Adipocyte (in vitro differentiated cells): ENCODE measurements at regions not wholly inside any gene's neighbourhood (a gene's known extent, or its start where the extent isn't known, plus 50 kb on each side); places are given as distances from the start of the nearest gene placed in this dataset.
A peak's percentile ranks its signal among the peaks of the same experiment; 100 is the strongest.

Source experiments
- DNase-seq: peaks from one replicate; pipeline ENCODE4 v3.0.0-alpha.2; 2015; ENCODE audit warnings: low read depth
- H3K27me3 ChIP-seq: replicated peaks from 2 replicates; pipeline ENCODE4 v1.7.0; 2013; ENCODE audit warnings: mild to moderate bottlenecking, low read length, moderate library complexity; ENCODE audit not compliant: control insufficient read depth, insufficient read depth
- H3K36me3 ChIP-seq: 2 replicates; pipeline ENCODE4 v1.7.0; 2013; ENCODE audit warnings: low read length, mild to moderate bottlenecking, moderate library complexity; ENCODE audit not compliant: control insufficient read depth, insufficient read depth, severe bottlenecking
- H3K4me1 ChIP-seq: 2 replicates; pipeline ENCODE4 v1.7.0; 2013; ENCODE audit warnings: mild to moderate bottlenecking, low read length, moderate library complexity; ENCODE audit not compliant: control insufficient read depth, insufficient read depth
- H3K4me3 ChIP-seq: 2 replicates; pipeline ENCODE4 v1.7.0; 2013; ENCODE audit warnings: mild to moderate bottlenecking, low read length, moderate library complexity
- H3K9ac ChIP-seq: 2 replicates; pipeline ENCODE4 v1.7.0; 2013; ENCODE audit warnings: mild to moderate bottlenecking, low read length, moderate library complexity
- H3K9me3 ChIP-seq: 2 replicates; pipeline ENCODE4 v1.7.0; 2013; ENCODE audit warnings: mild to moderate bottlenecking, low read length, moderate library complexity; ENCODE audit not compliant: control insufficient read depth

DNA sequence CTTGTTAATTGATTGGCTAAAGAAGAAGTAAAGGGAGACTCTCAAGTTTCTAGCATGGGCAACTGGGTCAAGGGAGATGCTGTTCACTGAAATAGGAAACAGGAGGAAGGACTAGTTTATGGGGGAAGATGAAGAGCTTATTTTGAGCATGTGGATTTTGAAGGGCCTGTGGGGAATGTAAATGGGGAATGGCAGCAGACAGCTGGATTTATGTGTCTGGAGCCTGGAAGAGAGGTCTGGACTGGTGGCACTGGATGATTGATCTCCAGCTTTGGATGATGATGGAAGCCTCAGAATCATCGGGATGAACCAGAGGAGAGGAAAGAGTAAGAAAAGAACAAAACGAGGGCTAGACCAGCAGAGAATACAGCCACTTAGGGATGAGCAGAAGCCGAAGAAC, 54.9 kb upstream of the ENAH start:
- no peak overlapping the region for H3K4me3 ChIP-seq
- H3K9me3 ChIP-seq, result no peaks in the 10 kb centered on the region
- DNase-seq, result no peak
- no peaks in the 10 kb centered on the region for H3K27me3 ChIP-seq
- H3K4me1 ChIP-seq, result peaks cover 18% of the 10 kb centered on the region
- no peak overlapping the region for H3K9ac ChIP-seq
- no peaks in the 10 kb centered on the region for H3K36me3 ChIP-seq

DNA sequence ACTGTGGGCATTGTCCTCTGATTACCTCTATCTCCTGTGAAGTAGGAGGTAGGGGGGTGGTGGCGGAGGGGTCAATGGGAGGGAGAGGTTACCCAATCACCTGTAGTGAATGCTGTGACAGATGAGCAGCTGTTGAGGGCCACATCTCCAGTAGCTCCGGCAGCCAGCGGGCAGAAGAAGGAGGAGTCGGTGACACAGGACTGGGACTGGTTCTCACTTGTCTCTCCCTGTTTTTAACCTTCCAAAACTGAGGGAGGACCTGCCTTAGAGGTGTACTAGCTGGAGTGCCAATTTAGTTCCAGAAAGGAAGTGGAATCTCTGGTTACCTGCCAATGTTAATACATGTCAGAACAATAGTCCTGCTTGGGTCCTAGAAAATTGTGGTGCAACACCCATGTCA, 56.2 kb upstream of the ENAH start:
- Histone ChIP-seq H3K9ac (no peak overlapping the region), H3K4me3 (no peak overlapping the region), H3K27me3 (no peaks in the 10 kb centered on the region), H3K36me3 (no peaks in the 10 kb centered on the region), H3K4me1 (peaks cover 18% of the 10 kb centered on the region), H3K9me3 (no peaks in the 10 kb centered on the region)
- DNase-seq, result no peak

DNA sequence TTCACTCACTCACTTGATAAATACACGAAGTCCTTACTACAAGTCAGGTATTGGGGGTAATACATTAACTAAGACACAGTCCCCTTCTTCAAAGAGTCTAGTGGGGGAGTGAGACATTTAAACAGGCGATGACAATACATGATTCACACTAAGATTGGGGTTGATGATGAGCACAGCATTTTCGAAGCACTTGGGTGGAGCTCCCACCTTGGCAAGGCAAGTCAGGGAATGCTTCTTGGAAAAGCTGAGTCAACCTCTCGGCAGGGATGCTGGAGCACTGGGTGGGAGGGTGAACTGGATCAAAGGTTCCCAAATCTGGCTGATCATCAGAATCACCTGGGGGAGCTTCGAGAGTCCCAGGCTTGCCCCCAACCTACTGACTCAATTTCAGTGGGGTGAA, 57.9 kb upstream of the ENAH start:
- Histone ChIP-seq H3K9me3 (no peaks in the 10 kb centered on the region), H3K9ac (no peak overlapping the region), H3K36me3 (no peaks in the 10 kb centered on the region), H3K4me1 (peaks cover 23% of the 10 kb centered on the region), H3K27me3 (no peaks in the 10 kb centered on the region), H3K4me3 (no peak overlapping the region)
- no peak for DNase-seq

DNA sequence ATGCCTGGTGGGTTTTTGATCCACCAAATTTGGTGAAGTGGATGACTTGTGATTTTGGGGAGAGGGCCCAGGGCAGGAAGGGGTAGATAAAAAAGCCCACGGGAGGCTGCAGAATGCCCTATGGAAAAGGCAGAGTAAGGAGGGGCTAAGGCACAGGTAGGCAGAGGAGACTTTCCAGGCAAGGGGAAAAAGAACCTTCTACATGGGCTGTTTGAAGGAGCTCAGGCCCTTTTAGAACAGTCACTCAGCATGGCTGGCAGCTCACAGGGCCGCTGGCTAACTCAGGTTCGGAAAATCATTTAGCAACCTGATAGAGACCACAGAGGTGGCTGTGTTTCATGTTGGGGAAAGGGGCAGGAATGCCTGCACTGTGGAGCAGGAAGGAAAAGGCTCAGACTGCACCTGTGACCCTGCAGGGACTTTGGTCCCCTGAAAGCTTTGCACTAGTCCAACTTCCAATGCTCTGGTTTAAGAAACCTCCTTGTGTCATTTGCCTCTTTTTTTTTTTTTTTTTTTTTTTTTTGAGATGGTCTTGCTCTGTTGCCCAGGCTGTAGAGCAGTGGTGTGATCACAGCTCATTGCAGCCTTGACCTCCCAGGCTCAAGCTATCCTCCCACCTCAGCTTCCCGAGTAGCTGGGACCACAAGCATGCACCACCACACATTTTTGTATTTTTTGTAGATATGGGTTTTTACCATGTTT, 58.5 kb upstream of the ENAH start:
- H3K4me3 ChIP-seq, result no peak overlapping the region
- no peak overlapping the region for H3K9ac ChIP-seq
- H3K9me3 ChIP-seq, result no peaks in the 10 kb centered on the region
- H3K36me3 ChIP-seq, result no peaks in the 10 kb centered on the region
- peaks cover 23% of the 10 kb centered on the region for H3K4me1 ChIP-seq
- no peak for DNase-seq
- H3K27me3 ChIP-seq, result no peaks in the 10 kb centered on the region

GRCh38 chr1:225712391-225712790, 59.5 kb upstream of the ENAH start:
- DNase-seq, result peak; percentile 23
- no peak overlapping the region for H3K4me3 ChIP-seq
- no peaks in the 10 kb centered on the region for H3K36me3 ChIP-seq
- no peaks in the 10 kb centered on the region for H3K9me3 ChIP-seq
- no peaks in the 10 kb centered on the region for H3K27me3 ChIP-seq
- peaks cover 23% of the 10 kb centered on the region for H3K4me1 ChIP-seq
- H3K9ac ChIP-seq, result no peak overlapping the region

DNA sequence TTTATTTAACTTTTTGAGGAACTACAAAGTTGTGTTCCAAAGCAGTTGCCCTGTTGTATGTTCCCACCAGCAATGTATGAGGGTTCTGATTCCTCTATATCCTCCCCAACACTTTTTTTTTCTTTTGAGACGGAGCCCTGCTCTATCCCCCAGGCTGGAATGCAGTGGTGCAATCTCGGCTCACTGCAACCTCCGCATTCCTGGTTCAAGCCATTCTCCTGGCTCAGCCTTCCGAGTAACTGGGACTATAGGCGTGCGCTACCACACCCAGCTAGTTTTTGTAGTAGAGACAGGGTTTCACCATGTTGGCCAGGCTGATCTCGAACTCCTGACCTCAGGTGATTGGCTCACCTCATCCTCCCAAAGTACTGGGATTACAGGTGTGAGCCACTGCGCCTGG, 60.4 kb upstream of the ENAH start:
- H3K4me3 ChIP-seq, result no peak overlapping the region
- no peaks in the 10 kb centered on the region for H3K27me3 ChIP-seq
- no peak for DNase-seq
- no peak overlapping the region for H3K9ac ChIP-seq
- no peaks in the 10 kb centered on the region for H3K9me3 ChIP-seq
- H3K4me1 ChIP-seq, result peaks cover 23% of the 10 kb centered on the region
- no peaks in the 10 kb centered on the region for H3K36me3 ChIP-seq

GRCh38 chr1:225720937-225721336, 56.7 kb upstream of the SRP9 start:
- no peak for DNase-seq
- H3K27me3 ChIP-seq, result no peaks in the 10 kb centered on the region
- H3K4me3 ChIP-seq, result no peak overlapping the region
- H3K36me3 ChIP-seq, result no peaks in the 10 kb centered on the region
- H3K4me1 ChIP-seq, result no peaks in the 10 kb centered on the region
- no peaks in the 10 kb centered on the region for H3K9me3 ChIP-seq
- H3K9ac ChIP-seq, result no peak overlapping the region

DNA sequence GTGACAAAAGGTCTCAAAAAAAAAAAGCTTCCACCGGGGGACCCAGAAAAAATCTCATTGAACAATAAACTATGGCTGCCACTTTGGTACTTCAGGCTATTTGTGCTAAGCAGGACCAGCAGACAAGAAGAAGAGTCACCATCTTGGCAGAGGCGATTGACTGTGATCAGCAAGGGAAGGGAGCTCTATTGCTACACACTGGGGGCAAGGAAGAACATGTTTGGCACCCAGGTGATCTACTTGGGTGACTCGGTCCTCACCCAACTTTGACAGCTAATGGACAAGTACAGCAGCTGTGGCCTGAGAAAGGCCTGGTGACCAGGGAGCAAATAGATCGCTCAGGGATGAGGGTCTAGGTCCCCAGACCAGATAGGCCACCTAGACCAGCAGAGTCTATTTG, 53.4 kb upstream of the SRP9 start:
- Histone ChIP-seq H3K9ac (no peak overlapping the region), H3K9me3 (no peaks in the 10 kb centered on the region), H3K4me1 (no peaks in the 10 kb centered on the region), H3K27me3 (no peaks in the 10 kb centered on the region), H3K36me3 (no peaks in the 10 kb centered on the region), H3K4me3 (no peak overlapping the region)
- DNase-seq, result no peak
